Common myeloid progenitor, CD34-positive (primary cell): ENCODE measurements at regions not wholly inside any gene's neighbourhood (a gene's known extent, or its start where the extent isn't known, plus 50 kb on each side); places are given as distances from the start of the nearest gene placed in this dataset.

ENCODE experiments used
- CTCF ChIA-PET: fragments of 350-600 bp; sonication (Branson Sonifier 250); formaldehyde crosslinking; loops from one replicate; lab custom pipeline; 2021; ENCODE audit warnings: antibody characterized with exemption; lab: Charles Lee
- POLR2A ChIA-PET: fragments of 350-600 bp; sonication (Branson Sonifier 250); formaldehyde crosslinking; loops from one replicate; lab custom pipeline; 2021; ENCODE audit warnings: antibody characterized with exemption; lab: Charles Lee
- DNase-seq, 3 donors: peaks; one replicate each; pipeline versions ENCODE4 v3.0.0 to v3.0.0-alpha.2; 2013
- H3K27ac ChIP-seq, 2 experiments: 1 replicate in 1 of 2; 2 replicates in 1 of 2; pipeline ENCODE4 v1.7.0; 2013; ENCODE audit warnings: inconsistent platforms in 2 of 2, low read length in 2 of 2, mild to moderate bottlenecking in 2 of 2, low read depth in 1 of 2, moderate library complexity in 1 of 2; ENCODE audit not compliant: severe bottlenecking in 2 of 2, insufficient read depth in 1 of 2, poor library complexity in 1 of 2
- H3K27me3 ChIP-seq, 5 experiments: replicated peaks in 2 of 5; 1 replicate in 3 of 5; 2 replicates in 2 of 5; pipeline versions ENCODE4 v1.6.1 to v1.7.0; 2013; ENCODE audit warnings: low read length in 4 of 5, mild to moderate bottlenecking in 2 of 5, moderate library complexity in 2 of 5, inconsistent platforms in 1 of 5; ENCODE audit not compliant: insufficient read depth in 5 of 5, control insufficient read depth in 4 of 5
- H3K36me3 ChIP-seq, 4 experiments: 1 replicate in 2 of 4; 2 replicates in 2 of 4; pipeline versions ENCODE4 v1.6.1 to v1.7.0; 2013; ENCODE audit warnings: low read length in 3 of 4, control low read depth in 1 of 4, mild to moderate bottlenecking in 1 of 4; ENCODE audit not compliant: control insufficient read depth in 4 of 4, insufficient read depth in 4 of 4
- H3K4me1 ChIP-seq, 4 experiments: 1 replicate in 3 of 4; 2 replicates in 1 of 4; pipeline versions ENCODE4 v1.6.1 to v1.7.1; 2013; ENCODE audit warnings: low read length in 3 of 4, mild to moderate bottlenecking in 3 of 4, control low read depth in 1 of 4, inconsistent platforms in 1 of 4, moderate library complexity in 1 of 4; ENCODE audit not compliant: control insufficient read depth in 4 of 4, insufficient read depth in 4 of 4; ENCODE audit errors: control extremely low read depth in 1 of 4
- H3K4me3 ChIP-seq, 7 experiments: 1 replicate in 4 of 7; 2 replicates in 3 of 7; pipeline versions ENCODE4 v1.5.1 to v1.7.0; 2013; ENCODE audit warnings: mild to moderate bottlenecking in 7 of 7, low read length in 6 of 7, moderate library complexity in 6 of 7, inconsistent platforms in 2 of 7, low read depth in 2 of 7, control low read depth in 1 of 7; ENCODE audit not compliant: insufficient read depth in 4 of 7, control insufficient read depth in 1 of 7; ENCODE audit errors: extremely low read depth in 1 of 7
- H3K9me3 ChIP-seq, 5 experiments: 1 replicate in 4 of 5; 2 replicates in 1 of 5; pipeline versions ENCODE4 v1.6.1 to v1.7.1; 2013; ENCODE audit warnings: low read length in 4 of 5, mild to moderate bottlenecking in 2 of 5, inconsistent platforms in 1 of 5, low read depth in 1 of 5, moderate library complexity in 1 of 5; ENCODE audit not compliant: control insufficient read depth in 4 of 5, insufficient read depth in 2 of 5; ENCODE audit errors: control extremely low read depth in 1 of 5
- WGBS: methylation state at CpG from one replicate; pipeline ENCODE4 v1.1.5; 2013; ENCODE audit not compliant: insufficient coverage; 5-methylcytosine and 5-hydroxymethylcytosine counted together

DNA sequence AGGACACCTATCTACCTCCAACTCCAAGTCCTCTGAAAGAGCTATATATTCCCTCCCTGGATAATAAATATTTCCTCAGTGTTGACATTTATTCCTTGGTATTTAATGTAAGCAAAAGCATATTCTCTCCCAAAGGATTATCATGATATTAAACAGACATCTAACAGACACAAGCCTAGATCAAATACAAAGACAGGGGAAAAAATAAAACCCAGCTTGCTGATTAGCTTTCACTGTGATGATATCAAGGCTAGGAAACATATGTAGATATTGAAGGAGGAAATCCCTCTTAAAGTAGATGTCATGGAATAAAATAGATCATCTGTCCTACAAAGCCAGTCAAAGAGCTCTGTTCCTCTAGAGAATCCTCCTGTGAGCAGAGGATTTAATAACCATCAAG, 95.2 kb downstream of the CRPPA start:
- Histone ChIP-seq H3K4me3 (no peak overlapping the region), H3K27me3 (no peaks in the 10 kb centered on the region), H3K9me3 (peaks cover 0 to 7% (median 0%) of the 10 kb centered on the region in 5 experiments), H3K36me3 (no peaks in the 10 kb centered on the region), H3K27ac (no peak overlapping the region), H3K4me1 (no peaks in the 10 kb centered on the region)
- ChIA-PET POLR2A (no interaction called here), CTCF (interaction anchor here (1.3 kb wide), 1 partner anchor 43 kb away, joined by 4 read pairs; no protein-coding TSS in a partner anchor)
- DNase-seq = no peak

DNA sequence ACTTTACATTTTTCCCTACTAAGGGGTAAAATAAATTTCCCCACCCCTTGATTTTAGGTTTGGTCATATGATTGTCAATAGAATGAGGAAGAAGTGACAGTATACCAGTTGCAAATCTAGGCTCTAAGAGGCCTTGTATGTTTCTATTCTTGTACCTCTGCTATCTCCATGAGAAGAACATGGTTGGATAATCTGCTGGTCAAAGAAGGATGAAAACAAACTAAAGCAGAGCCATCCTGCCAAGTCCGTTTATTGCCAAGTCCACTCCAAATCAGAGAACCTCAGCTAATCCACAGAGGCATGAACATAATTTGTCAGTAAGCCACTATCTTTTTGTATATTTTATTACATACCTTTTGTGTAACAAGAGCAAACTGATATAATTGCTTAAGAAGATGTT, 98.0 kb downstream of the CRPPA start:
- peaks cover 0 to 7% (median 0%) of the 10 kb centered on the region in 5 experiments for H3K9me3 ChIP-seq
- H3K36me3 ChIP-seq = no peaks in the 10 kb centered on the region
- no peaks in the 10 kb centered on the region for H3K4me1 ChIP-seq
- H3K27ac ChIP-seq = no peak overlapping the region
- CTCF ChIA-PET = no interaction called here
- POLR2A ChIA-PET = no interaction called here
- H3K4me3 ChIP-seq = no peak overlapping the region
- no peak for DNase-seq
- H3K27me3 ChIP-seq = no peaks in the 10 kb centered on the region
- WGBS = 100% methylated on average over 1 of the region's 1 CpG

DNA sequence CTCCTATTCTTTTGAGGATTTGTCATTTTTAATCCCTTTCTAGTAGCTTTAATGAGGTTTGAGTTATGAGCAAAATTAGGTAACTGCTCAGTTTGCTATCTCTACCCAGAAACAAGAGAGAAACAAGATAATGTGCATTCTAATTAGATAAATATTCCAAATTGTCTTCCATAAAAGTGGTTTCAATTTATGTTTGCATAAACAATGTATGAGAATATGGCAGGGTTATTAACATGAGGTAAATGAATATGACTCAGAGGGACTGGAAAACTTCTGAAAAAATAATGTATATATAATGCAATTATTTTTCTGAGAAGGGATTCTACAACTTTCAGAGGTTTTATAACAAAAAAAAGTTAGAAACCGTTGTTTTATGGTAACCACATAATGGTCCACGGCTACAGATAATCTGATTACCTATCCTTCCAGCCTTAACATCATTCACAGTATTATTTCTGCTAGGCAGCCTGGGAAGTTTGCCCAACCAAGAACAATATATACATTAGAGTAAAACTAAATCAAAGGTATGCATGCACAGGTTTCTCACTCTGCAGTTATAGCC, 101.2 kb downstream of the CRPPA start:
- Histone ChIP-seq H3K27ac (no peak overlapping the region), H3K27me3 (no peaks in the 10 kb centered on the region), H3K4me3 (no peak overlapping the region), H3K9me3 (peaks cover 0 to 7% (median 0%) of the 10 kb centered on the region in 5 experiments), H3K36me3 (no peaks in the 10 kb centered on the region), H3K4me1 (peaks cover 0 to 2% (median 0%) of the 10 kb centered on the region in 4 experiments)
- 93% methylated on average over 2 of the region's 2 CpGs for WGBS
- ChIA-PET CTCF (no interaction called here), POLR2A (no interaction called here)
- no peak for DNase-seq

DNA sequence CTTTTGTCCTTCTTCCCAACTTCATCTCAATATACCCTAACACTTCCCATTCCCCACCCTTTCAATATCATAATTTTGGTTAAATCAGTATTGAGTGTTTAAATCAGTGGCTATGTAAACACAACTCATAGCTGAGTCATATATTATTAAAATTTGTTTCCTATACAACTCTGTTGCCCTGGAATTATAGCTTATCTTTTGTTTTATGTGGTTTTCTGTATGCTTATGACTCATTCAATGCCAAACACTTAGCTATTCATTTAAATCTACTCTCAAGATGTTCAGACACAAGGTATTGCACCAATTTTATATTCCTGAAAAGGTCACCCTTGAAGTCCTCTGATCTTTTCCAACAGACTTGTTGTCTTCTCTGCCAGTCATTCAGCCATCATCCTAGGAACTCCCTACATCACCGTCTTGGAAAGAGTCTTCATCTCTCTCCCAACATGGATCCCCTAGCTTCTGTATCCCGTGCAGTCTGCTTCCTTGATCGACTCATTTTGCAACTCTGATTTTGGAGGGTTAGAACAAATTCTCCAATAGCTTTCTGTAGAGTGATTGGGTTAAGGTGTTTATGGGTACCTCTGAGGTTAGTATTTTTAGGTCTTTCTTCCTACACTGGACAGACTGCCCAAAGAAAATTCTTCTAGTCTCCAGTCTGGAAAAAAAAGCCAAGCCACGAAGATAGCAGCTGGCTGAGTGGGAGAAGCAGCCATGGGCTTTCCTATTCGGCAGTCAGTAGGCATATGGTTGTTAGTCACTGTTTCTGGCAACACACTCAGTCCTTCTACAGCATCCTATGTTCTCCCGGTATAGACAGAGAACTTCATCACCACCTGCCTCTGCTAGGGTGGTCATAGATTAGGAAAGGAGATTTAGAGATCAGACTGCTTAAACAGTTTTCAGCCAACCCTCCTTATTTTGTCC, 102.1 kb downstream of the CRPPA start:
- Histone ChIP-seq H3K27me3 (no peaks in the 10 kb centered on the region), H3K27ac (no peak overlapping the region), H3K9me3 (peaks cover 0 to 6% (median 0%) of the 10 kb centered on the region in 5 experiments), H3K4me1 (peaks cover 0 to 2% (median 0%) of the 10 kb centered on the region in 4 experiments), H3K36me3 (no peaks in the 10 kb centered on the region), H3K4me3 (no peak overlapping the region)
- WGBS = 100% methylated on average over 2 of the region's 6 CpGs
- CTCF ChIA-PET = interaction anchor here (0.7 kb wide), 1 partner anchor 20 kb away, joined by 3 read pairs; no protein-coding TSS in a partner anchor
- DNase-seq = no peak
- POLR2A ChIA-PET = no interaction called here

DNA sequence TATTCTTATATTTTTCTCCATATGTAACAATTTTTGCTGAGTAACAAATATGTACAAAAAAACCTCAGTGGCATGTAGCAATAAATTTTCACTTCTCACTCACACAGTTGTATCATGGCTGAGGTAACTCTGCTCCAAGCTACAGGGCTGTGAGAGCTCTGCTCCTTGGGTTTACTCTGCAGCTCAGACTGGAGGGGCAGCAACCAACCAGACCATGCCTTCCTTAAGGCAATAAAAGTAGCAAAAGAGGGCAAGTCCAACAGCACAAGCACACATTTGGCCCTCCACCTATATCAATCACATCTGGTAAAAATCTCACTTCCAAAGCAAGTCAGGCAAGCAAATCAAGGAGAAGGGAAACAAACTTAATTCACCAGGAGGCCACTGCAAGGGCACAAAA, 102.9 kb downstream of the CRPPA start:
- Histone ChIP-seq H3K27me3 (no peaks in the 10 kb centered on the region), H3K27ac (no peak overlapping the region), H3K4me1 (peaks cover 0 to 2% (median 0%) of the 10 kb centered on the region in 4 experiments), H3K36me3 (no peaks in the 10 kb centered on the region), H3K4me3 (no peak overlapping the region), H3K9me3 (peaks cover 0 to 3% (median 0%) of the 10 kb centered on the region in 5 experiments)
- POLR2A ChIA-PET = no interaction called here
- CTCF ChIA-PET = interaction anchor here (0.7 kb wide), 1 partner anchor 19 kb away, joined by 3 read pairs; no protein-coding TSS in a partner anchor
- DNase-seq = no peak

DNA sequence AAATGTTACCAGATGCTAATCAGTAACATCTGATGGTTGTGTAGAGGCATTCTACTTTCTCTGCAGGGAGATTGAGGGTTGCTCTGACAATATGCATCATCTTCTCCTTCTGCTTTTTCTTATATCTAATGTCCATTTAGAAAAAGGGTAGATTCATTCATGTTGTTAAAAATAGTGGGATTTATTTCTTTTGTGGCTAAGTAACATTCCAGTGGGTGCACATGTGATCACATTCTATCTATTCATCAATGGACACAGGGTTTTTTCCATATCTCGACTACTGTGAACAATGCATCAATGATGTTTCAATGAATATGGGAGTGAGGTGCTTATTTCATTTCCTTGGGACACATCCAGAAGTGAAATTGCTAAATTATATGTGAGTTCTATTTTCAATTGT, 103.9 kb downstream of the CRPPA start:
- WGBS = no CpG with 5 or more reads among the region's 1 CpG
- peaks cover 0 to 2% (median 0%) of the 10 kb centered on the region in 4 experiments for H3K4me1 ChIP-seq
- no peak overlapping the region for H3K4me3 ChIP-seq
- no peaks in the 10 kb centered on the region for H3K36me3 ChIP-seq
- H3K27ac ChIP-seq = no peak overlapping the region
- ChIA-PET POLR2A (no interaction called here), CTCF (no interaction called here)
- H3K9me3 ChIP-seq = peaks cover 0 to 2% (median 0%) of the 10 kb centered on the region in 5 experiments
- no peak for DNase-seq
- no peaks in the 10 kb centered on the region for H3K27me3 ChIP-seq

DNA sequence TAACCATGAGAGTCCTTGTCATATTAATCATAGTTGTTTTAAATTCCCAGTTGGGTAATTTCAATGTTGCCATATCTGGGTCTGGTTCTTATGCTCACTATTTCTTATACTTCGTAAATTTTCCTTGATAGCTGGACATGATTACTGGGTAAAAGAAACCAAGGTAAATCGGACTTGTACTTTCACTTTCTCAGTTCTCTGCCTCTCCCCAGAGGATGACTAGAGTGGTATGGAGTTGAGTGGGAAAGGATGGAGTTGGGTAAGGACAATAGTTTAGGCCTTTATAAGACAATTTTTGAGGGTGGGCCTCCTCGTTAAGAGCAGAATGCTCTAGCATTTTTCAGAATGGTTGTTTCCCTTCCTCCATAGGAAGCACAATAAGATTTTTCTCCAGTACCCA, 106.1 kb downstream of the CRPPA start:
- Histone ChIP-seq H3K9me3 (no peaks in the 10 kb centered on the region), H3K27ac (no peak overlapping the region), H3K27me3 (no peaks in the 10 kb centered on the region), H3K4me3 (no peak overlapping the region), H3K36me3 (no peaks in the 10 kb centered on the region), H3K4me1 (peaks cover 0 to 2% (median 0%) of the 10 kb centered on the region in 4 experiments)
- DNase-seq = no peak
- ChIA-PET POLR2A (no interaction called here), CTCF (no interaction called here)
- WGBS = 88% methylated on average over 3 of the region's 3 CpGs
